K562 (cell line): ENCODE measurements at regions not wholly inside any gene's neighbourhood (a gene's known extent, or its start where the extent isn't known, plus 50 kb on each side); places are given as distances from the start of the nearest gene placed in this dataset.

ENCODE experiments used
- ATAC-seq: fragments of 200-7000 bp; cut with Tn5 transposase; 3 replicates; pipeline ENCODE4 v1.9.1; 2020; ENCODE audit warnings: moderate library complexity
- BruUV-seq: library from RNA; stranded (reverse); fragments of 400-500 nt; replicated peaks from 2 replicates; lab custom pipeline; 2021; lab: Mats Ljungman, UMichigan
- CTCF ChIA-PET: fragments of 300-600 bp; formaldehyde crosslinking; extraction: SDS; loops from one replicate; lab custom pipeline; 2021; ENCODE audit warnings: low intra/inter-chr PET ratio; lab: Yijun Ruan, JAX
- POLR2A ChIA-PET: fragments of 300-600, 350-650 bp; sonication (Branson Sonifier 250); formaldehyde crosslinking; extraction: SDS; loops from one replicate; lab custom pipeline; 2021; ENCODE audit warnings: antibody characterized with exemption, inconsistent platforms; lab: Yijun Ruan, JAX
- DNase-seq, 4 experiments: peaks; one replicate each; pipeline versions ENCODE4 v3.0.0 to v3.0.0-alpha.2; 2011 to 2018; ENCODE audit warnings: low spot score in 3 of 4, mixed read lengths in 3 of 4; ENCODE audit errors: extremely low read depth in 1 of 4
- FAIRE-seq: peaks from 2 replicates; lab custom pipeline; 2011; peaks lifted over from hg19 to GRCh38; lab: Jason Lieb, UNC
- H2AFZ ChIP-seq: 2 replicates; pipeline ENCODE4 v1.6.0; 2011; ENCODE audit warnings: low read depth, low read length, control low read depth, inconsistent platforms
- H3K27ac ChIP-seq: fragments of 200-600 bp; 3 replicates; pipeline ENCODE4 v1.8.0; 2011; ENCODE audit warnings: low read depth, mild to moderate bottlenecking, control low read depth, inconsistent platforms, low read length, moderate library complexity, mixed read lengths; ENCODE audit errors: extremely low read depth
- H3K27me3 ChIP-seq, 2 experiments: fragments of 300-600 bp in 1 of 2; 2 replicates in 1 of 2; 3 replicates in 1 of 2; pipeline versions ENCODE4 v1.6.0 to v1.8.0; 2011; ENCODE audit warnings: inconsistent platforms in 2 of 2, low read length in 2 of 2, mild to moderate bottlenecking in 1 of 2, mixed read lengths in 1 of 2, moderate library complexity in 1 of 2; ENCODE audit not compliant: control insufficient read depth in 2 of 2, insufficient read depth in 2 of 2
- H3K36me3 ChIP-seq: fragments of 300-600 bp; 3 replicates; pipeline ENCODE4 v1.8.0; 2011; ENCODE audit warnings: mild to moderate bottlenecking, low read length, inconsistent platforms; ENCODE audit not compliant: control insufficient read depth, insufficient read depth
- H3K4me1 ChIP-seq, 2 experiments: fragments of 200-600 bp in 1 of 2; replicated peaks in 1 of 2; 2 replicates in 1 of 2; 3 replicates in 1 of 2; pipeline versions ENCODE4 v1.5.1 to v1.8.0; 2011; ENCODE audit warnings: inconsistent platforms in 2 of 2, low read length in 2 of 2, mild to moderate bottlenecking in 1 of 2, mixed read lengths in 1 of 2, moderate library complexity in 1 of 2; ENCODE audit not compliant: control insufficient read depth in 2 of 2, insufficient read depth in 2 of 2
- H3K4me2 ChIP-seq: 2 replicates; pipeline ENCODE4 v1.6.1; 2011; ENCODE audit warnings: low read length, control low read depth, inconsistent platforms, mixed read lengths; ENCODE audit not compliant: insufficient read depth
- H3K4me3 ChIP-seq: fragments of 200-600 bp; sonication (generic), shearing (Covaris generic); 2 replicates; pipeline ENCODE4 v1.5.1; 2016; ENCODE audit warnings: control low read depth, inconsistent platforms
- H3K79me2 ChIP-seq: fragments of 200-600 bp; 3 replicates; pipeline ENCODE4 v1.8.0; 2011; ENCODE audit warnings: low read length, inconsistent platforms; ENCODE audit not compliant: control insufficient read depth, insufficient read depth
- H3K9ac ChIP-seq, 2 experiments: 2 replicates each; pipeline versions ENCODE4 v1.6.0 to v1.6.1; 2011; ENCODE audit warnings: low read depth in 2 of 2, low read length in 2 of 2, control low read depth in 1 of 2, inconsistent platforms in 1 of 2, mild to moderate bottlenecking in 1 of 2, mixed read lengths in 1 of 2; ENCODE audit not compliant: insufficient read depth in 1 of 2
- H3K9me1 ChIP-seq: one replicate; pipeline ENCODE4 v1.6.0; 2011; ENCODE audit warnings: inconsistent platforms, mild to moderate bottlenecking, low read length, moderate library complexity; ENCODE audit not compliant: control insufficient read depth, insufficient read depth
- H3K9me3 ChIP-seq: replicated peaks from 2 replicates; pipeline ENCODE4 v1.5.1; 2011; ENCODE audit warnings: low read depth, low read length, inconsistent platforms; ENCODE audit not compliant: control insufficient read depth, insufficient read depth
- H4K20me1 ChIP-seq: replicated peaks from 2 replicates; pipeline ENCODE4 v1.6.1; 2011; ENCODE audit warnings: low read length, inconsistent platforms, mixed read lengths; ENCODE audit not compliant: control insufficient read depth, insufficient read depth
- ARID1B ChIP-seq: fragments of 450-650 bp; IDR thresholded peaks from 2 replicates; pipeline ENCODE4 v1.6.1; 2016; ENCODE audit warnings: antibody characterized with exemption, mild to moderate bottlenecking, inconsistent platforms
- ATF1 ChIP-seq, 2 experiments: fragments of 450-650 bp in 1 of 2; IDR thresholded peaks; 2 replicates each; pipeline ENCODE4 v1.6.1; 2016; ENCODE audit warnings: missing compliant biosample characterization in 1 of 2, missing genetic modification characterization in 1 of 2
- ATF7 ChIP-seq: fragments of 450-650 bp; IDR thresholded peaks from 2 replicates; pipeline ENCODE4 v1.7.1; 2014; ENCODE audit warnings: mild to moderate bottlenecking, moderate library complexity
- BRCA1 ChIP-seq, 2 experiments: fragments of 450-650 bp in 1 of 2; sonication (generic) in 1 of 2; formaldehyde crosslinking in 1 of 2; IDR thresholded peaks; 2 replicates each; pipeline versions ENCODE4 v1.5.0 to v1.6.1; 2017 to 2020; ENCODE audit warnings: mild to moderate bottlenecking in 1 of 2, missing genetic modification reagents in 1 of 2
- CBX1 ChIP-seq: sonication (generic); IDR thresholded peaks from 2 replicates; pipeline ENCODE4 v1.6.1; 2016; ENCODE audit warnings: antibody characterized with exemption, low read depth, mild to moderate bottlenecking
- FOXA1 ChIP-seq: fragments of 450-650 bp; IDR thresholded peaks from 2 replicates; pipeline ENCODE4 v1.6.1; 2016; ENCODE audit warnings: mild to moderate bottlenecking, borderline replicate concordance
- GTF2A2 ChIP-seq: IDR thresholded peaks from 2 replicates; pipeline ENCODE4 v1.6.1; 2016; ENCODE audit warnings: mild to moderate bottlenecking, missing genetic modification characterization, missing compliant biosample characterization
- HMGXB4 ChIP-seq: sonication (generic); formaldehyde crosslinking; IDR thresholded peaks from 2 replicates; pipeline ENCODE4 v1.8.1; 2023; ENCODE audit warnings: mild to moderate bottlenecking, missing genetic modification reagents
- HNRNPUL1 ChIP-seq: fragments of 200-400 bp; formaldehyde crosslinking; IDR thresholded peaks from 2 replicates; pipeline ENCODE4 v1.6.1; 2017; ENCODE audit warnings: low read length
- MYNN ChIP-seq, 2 experiments: sonication (generic); formaldehyde crosslinking in 1 of 2; IDR thresholded peaks; 2 replicates each; pipeline versions ENCODE4 v1.5.0 to v1.6.1; 2016 to 2020; ENCODE audit warnings: antibody characterized with exemption in 1 of 2, missing genetic modification reagents in 1 of 2
- NR2C1 ChIP-seq, 2 experiments: fragments of 450-650 bp; IDR thresholded peaks; 2 replicates each; pipeline ENCODE4 v1.6.1; 2017; ENCODE audit warnings: mild to moderate bottlenecking in 2 of 2, antibody characterized with exemption in 1 of 2, inconsistent platforms in 1 of 2, missing compliant biosample characterization in 1 of 2, missing genetic modification characterization in 1 of 2
- SNRNP70 ChIP-seq: fragments of 200-400 bp; formaldehyde crosslinking; optimal IDR thresholded peaks from 2 replicates; pipeline ENCODE3; 2017; ENCODE audit warnings: low read depth, low read length
- SUPT5H ChIP-seq: fragments of 450-650 bp; IDR thresholded peaks from 2 replicates; pipeline ENCODE4 v1.6.1; 2016
- TAF7 ChIP-seq: fragments of 450-650 bp; IDR thresholded peaks from 2 replicates; pipeline ENCODE4 v1.6.1; 2016; ENCODE audit warnings: missing genetic modification characterization, missing compliant biosample characterization
- ZNF133 ChIP-seq: fragments of 250-450 bp; sonication (Bioruptor Pico); IDR thresholded peaks from 2 replicates; pipeline ENCODE4 v1.4.0; 2020; ENCODE audit warnings: mild to moderate bottlenecking
- ZNF274 ChIP-seq: IDR thresholded peaks from 2 replicates; pipeline ENCODE4 v1.6.1; 2011; ENCODE audit warnings: low read depth, mild to moderate bottlenecking, low read length, moderate library complexity, borderline replicate concordance
- ZNF311 ChIP-seq: fragments of 250-450 bp; sonication (Bioruptor Pico); IDR thresholded peaks from 2 replicates; pipeline ENCODE4 v1.4.0; 2020; ENCODE audit warnings: mild to moderate bottlenecking, moderate library complexity
- ZNF408 ChIP-seq: fragments of 250-450 bp; sonication (Bioruptor Pico); IDR thresholded peaks from 2 replicates; pipeline ENCODE4 v1.4.0; 2020; ENCODE audit warnings: low read depth, mild to moderate bottlenecking, moderate library complexity
- ZNF717 ChIP-seq: fragments of 250-450 bp; sonication (Bioruptor Pico); IDR thresholded peaks from 2 replicates; pipeline ENCODE4 v1.5.0; 2021
- ZZZ3 ChIP-seq: fragments of 450-650 bp; IDR thresholded peaks from 2 replicates; pipeline ENCODE4 v1.6.1; 2016; ENCODE audit warnings: antibody characterized with exemption, mild to moderate bottlenecking, moderate library complexity
- WGBS: fragments of 100-300 bp; shearing (Covaris generic); methylation state at CpG from one replicate; pipeline ENCODE4 v1.1.6; 2016; ENCODE audit warnings: low coverage, mixed read lengths; ENCODE audit not compliant: insufficient coverage; ENCODE audit errors: missing lambda C conversion rate; 5-methylcytosine and 5-hydroxymethylcytosine counted together
- in situ Hi-C: fragments of 300-500 bp; cut with MboI; formaldehyde crosslinking; loops from 4 replicates; pipeline ENCODE4 v1.15.0; 2018; ENCODE audit warnings: inconsistent platforms, mixed read lengths
- intact Hi-C: fragments of 100-400 bp; cut with micrococcal nuclease; formaldehyde crosslinking; loops from 2 replicates; pipeline ENCODE4 v1.14.2; 2022

DNA sequence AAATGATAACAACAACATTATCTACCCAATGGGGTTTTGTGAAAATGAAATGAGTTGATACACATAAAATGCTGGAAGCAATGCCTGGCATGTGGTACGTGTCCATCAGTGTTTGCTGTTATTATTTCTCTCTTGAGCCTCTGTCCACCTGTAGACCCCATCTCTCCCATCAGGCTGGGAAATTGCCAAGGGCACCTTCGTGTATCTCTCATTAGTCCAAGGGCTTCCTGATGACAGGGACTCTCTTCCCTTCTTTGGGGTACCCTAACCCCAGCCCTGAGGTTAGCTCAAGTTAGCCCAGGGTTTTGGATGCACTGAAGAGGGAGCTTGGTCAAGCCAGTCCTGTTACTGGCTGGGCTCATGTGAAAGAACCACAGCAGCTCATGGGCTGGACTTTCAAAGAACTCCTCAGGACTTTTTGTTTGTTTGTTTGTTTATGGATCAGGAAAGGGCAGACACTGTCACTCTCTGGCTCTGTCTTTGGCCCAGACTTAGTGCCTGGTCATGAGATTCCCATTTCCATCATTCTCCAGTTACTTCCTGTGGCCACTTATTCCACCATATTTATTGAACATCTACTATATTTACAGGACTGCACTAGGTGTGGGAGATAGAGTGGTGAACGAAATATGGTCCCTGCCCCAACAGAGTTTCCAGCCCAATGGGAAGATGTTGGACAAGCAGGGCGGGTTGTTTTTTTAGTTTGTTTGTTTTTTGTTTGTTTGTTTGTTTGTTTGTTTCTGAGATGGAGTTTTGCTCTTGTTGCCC is 57.4 kb downstream of the NAV1 start:
- Histone ChIP-seq H3K4me2 (no peak overlapping the region), H3K79me2 (no peaks in the 10 kb centered on the region), H3K4me1 (peaks cover 15 to 16% of the 10 kb centered on the region in 2 experiments), H3K27me3 (peaks cover 0 to 31% of the 10 kb centered on the region in 2 experiments; a peak in 3 of 5 replicates), H3K9me3 (no peaks in the 10 kb centered on the region), H3K4me3 (no peak overlapping the region), H3K9me1 (no peaks in the 10 kb centered on the region), H4K20me1 (no peaks in the 10 kb centered on the region; the same call in 1 of the 2 replicates), H3K36me3 (no peaks in the 10 kb centered on the region), H3K9ac (no peak overlapping the region), H2AFZ (no peak overlapping the region), H3K27ac (no peak overlapping the region)
- WGBS: 3% methylated on average over 4 of the region's 4 CpGs
- ChIA-PET CTCF (no interaction called here), POLR2A (interaction anchor here (0.8 to 1.4 kb wide), 2 partner anchors 10 to 25 kb away, joined by 3 to 5 read pairs; no protein-coding TSS in a partner anchor)
- intact Hi-C loops (no loop called here), in situ Hi-C loops (no loop called here)
- BruUV-seq: no TSS peak
- no peak for DNase-seq
- TF ChIP-seq ARID1B (no peak), CBX1 (no peak), ZZZ3 (no peak), ZNF311 (CRISPR knock-in tag) (no peak), HNRNPUL1 (no peak), HMGXB4 (CRISPR knock-in tag) (no peak), SUPT5H (no peak), ATF7 (no peak), GTF2A2 (tag) (no peak), ZNF274 (no peak), ZNF408 (no peak), MYNN (IDR thresholded peaks at IDR 0.05) (no peak), MYNN (CRISPR knock-in tag; IDR thresholded peaks at IDR 0.05) (no peak), ZNF717 (no peak), TAF7 (no peak), ATF1 (CRISPR knock-in tag; IDR thresholded peaks at IDR 0.05) (no peak), ATF1 (tag; IDR thresholded peaks at IDR 0.05) (no peak), SNRNP70 (no peak), NR2C1 (IDR thresholded peaks at IDR 0.05) (no peak), NR2C1 (tag; IDR thresholded peaks at IDR 0.05) (no peak), BRCA1 (IDR thresholded peaks at IDR 0.05) (no peak), BRCA1 (CRISPR knock-in tag; IDR thresholded peaks at IDR 0.05) (no peak), FOXA1 (no peak), ZNF133 (no peak)
- no peak for FAIRE-seq
- no peak for ATAC-seq
